K562 (cell line): ENCODE measurements at regions not wholly inside any gene's neighbourhood (a gene's known extent, or its start where the extent isn't known, plus 50 kb on each side); places are given as distances from the start of the nearest gene placed in this dataset.

Experiments
- HNRNPL ChIP-seq: fragments of 200-400 bp; formaldehyde crosslinking; IDR thresholded peaks from 2 replicates; pipeline ENCODE4 v1.6.1; 2017; ENCODE audit warnings: low read depth, mild to moderate bottlenecking, low read length
- MCM3 ChIP-seq: fragments of 450-650 bp; IDR thresholded peaks from 2 replicates; pipeline ENCODE4 v1.6.1; 2016
- RBM25 ChIP-seq: fragments of 200-400 bp; formaldehyde crosslinking; IDR thresholded peaks from 2 replicates; pipeline ENCODE4 v1.6.1; 2018; ENCODE audit warnings: low read length, low read depth, moderate library complexity; ENCODE audit not compliant: severe bottlenecking
- RCOR1 ChIP-seq, 2 experiments: IDR thresholded peaks; 2 replicates each; pipeline ENCODE4 v1.6.1; 2012; ENCODE audit warnings: low read depth in 2 of 2, low read length in 2 of 2, borderline replicate concordance in 1 of 2, improper control_type of control experiment in 1 of 2
- TAL1 ChIP-seq: fragments of 450-650 bp; IDR thresholded peaks from 2 replicates; pipeline ENCODE4 v1.6.1; 2016; ENCODE audit warnings: mild to moderate bottlenecking
- TCFL5 ChIP-seq: fragments of 250-450 bp; sonication (Bioruptor Pico); conservative IDR thresholded peaks from 2 replicates; pipeline ENCODE4 v1.6.1; 2021; ENCODE audit warnings: mild to moderate bottlenecking, moderate library complexity, matching md5 sums
- ZNF174 ChIP-seq: fragments of 250-450 bp; sonication (Bioruptor Pico); IDR thresholded peaks from 2 replicates; pipeline ENCODE4 v1.4.0; 2020; ENCODE audit warnings: mild to moderate bottlenecking
- ZNF583 ChIP-seq: fragments of 250-450 bp; sonication (Bioruptor Pico); IDR thresholded peaks from 2 replicates; pipeline ENCODE4 v1.4.0; 2020
- ZNF717 ChIP-seq: fragments of 250-450 bp; sonication (Bioruptor Pico); IDR thresholded peaks from 2 replicates; pipeline ENCODE4 v1.5.0; 2021
- TF ChIP-seq, protein P1 (sequence below), 2 experiments: fragments of 450-650 bp; formaldehyde crosslinking in 1 of 2; IDR thresholded peaks; 2 replicates each; pipeline versions ENCODE4 v1.4.0 to v1.6.1; 2014 to 2020; ENCODE audit warnings: mild to moderate bottlenecking in 2 of 2, borderline replicate concordance in 1 of 2, low read depth in 1 of 2
- TF ChIP-seq, protein P2 (sequence below): fragments of 150-350 bp; IDR thresholded peaks from 2 replicates; pipeline ENCODE4 v1.6.1; 2014; ENCODE audit warnings: low read depth, mild to moderate bottlenecking, low read length, borderline replicate concordance
- TF ChIP-seq, protein P3 (sequence below): fragments of 150-350 bp; conservative IDR thresholded peaks from 2 replicates; pipeline ENCODE4 v1.6.1; 2014; ENCODE audit warnings: low read length

DNA sequence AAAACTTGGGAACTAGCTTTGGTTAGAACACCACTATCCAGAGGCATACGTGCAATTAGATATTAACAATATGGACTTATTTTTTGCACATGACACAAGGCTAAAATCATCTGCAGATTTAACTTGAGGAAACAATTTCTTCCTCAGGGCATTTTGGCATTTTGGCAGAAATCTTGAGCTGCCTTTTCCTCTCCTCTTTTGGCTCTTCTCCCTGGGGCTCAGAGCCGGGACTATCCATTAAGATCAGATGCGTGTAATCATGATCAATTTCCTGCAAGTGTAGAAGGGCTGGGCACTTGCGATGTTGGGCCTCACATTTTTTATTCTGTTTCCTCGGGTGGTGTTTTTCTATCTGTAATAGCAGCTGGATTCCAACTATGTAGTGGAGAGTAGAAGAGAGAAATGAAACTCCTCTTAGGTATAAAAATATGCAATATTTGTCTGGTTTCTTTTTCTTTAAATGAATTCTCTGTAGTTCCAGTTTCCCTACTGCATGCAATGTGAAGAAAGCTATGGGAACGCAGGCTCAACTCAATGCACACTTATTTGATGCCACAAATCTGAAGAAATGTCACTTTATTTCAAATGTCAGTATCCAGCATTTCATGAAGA is 1010.8 kb downstream of the FLRT2 start (continued):
- TF ChIP-seq, protein P1, sequence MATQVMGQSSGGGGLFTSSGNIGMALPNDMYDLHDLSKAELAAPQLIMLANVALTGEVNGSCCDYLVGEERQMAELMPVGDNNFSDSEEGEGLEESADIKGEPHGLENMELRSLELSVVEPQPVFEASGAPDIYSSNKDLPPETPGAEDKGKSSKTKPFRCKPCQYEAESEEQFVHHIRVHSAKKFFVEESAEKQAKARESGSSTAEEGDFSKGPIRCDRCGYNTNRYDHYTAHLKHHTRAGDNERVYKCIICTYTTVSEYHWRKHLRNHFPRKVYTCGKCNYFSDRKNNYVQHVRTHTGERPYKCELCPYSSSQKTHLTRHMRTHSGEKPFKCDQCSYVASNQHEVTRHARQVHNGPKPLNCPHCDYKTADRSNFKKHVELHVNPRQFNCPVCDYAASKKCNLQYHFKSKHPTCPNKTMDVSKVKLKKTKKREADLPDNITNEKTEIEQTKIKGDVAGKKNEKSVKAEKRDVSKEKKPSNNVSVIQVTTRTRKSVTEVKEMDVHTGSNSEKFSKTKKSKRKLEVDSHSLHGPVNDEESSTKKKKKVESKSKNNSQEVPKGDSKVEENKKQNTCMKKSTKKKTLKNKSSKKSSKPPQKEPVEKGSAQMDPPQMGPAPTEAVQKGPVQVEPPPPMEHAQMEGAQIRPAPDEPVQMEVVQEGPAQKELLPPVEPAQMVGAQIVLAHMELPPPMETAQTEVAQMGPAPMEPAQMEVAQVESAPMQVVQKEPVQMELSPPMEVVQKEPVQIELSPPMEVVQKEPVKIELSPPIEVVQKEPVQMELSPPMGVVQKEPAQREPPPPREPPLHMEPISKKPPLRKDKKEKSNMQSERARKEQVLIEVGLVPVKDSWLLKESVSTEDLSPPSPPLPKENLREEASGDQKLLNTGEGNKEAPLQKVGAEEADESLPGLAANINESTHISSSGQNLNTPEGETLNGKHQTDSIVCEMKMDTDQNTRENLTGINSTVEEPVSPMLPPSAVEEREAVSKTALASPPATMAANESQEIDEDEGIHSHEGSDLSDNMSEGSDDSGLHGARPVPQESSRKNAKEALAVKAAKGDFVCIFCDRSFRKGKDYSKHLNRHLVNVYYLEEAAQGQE (IDR thresholded peaks at IDR 0.05; ENCODE audit: borderline replicate concordance) = no peak
- TF ChIP-seq, protein P1 (CRISPR knock-in tag; IDR thresholded peaks at IDR 0.05; ENCODE audit: low read depth) = no peak
- no peak for TF ChIP-seq MCM3
- TF ChIP-seq RBM25 = no peak
- TF ChIP-seq ZNF174 (CRISPR knock-in tag) = no peak
- no peak for TF ChIP-seq ZNF717 (CRISPR knock-in tag)
- no peak for TF ChIP-seq HNRNPL
- TF ChIP-seq, protein P2, sequence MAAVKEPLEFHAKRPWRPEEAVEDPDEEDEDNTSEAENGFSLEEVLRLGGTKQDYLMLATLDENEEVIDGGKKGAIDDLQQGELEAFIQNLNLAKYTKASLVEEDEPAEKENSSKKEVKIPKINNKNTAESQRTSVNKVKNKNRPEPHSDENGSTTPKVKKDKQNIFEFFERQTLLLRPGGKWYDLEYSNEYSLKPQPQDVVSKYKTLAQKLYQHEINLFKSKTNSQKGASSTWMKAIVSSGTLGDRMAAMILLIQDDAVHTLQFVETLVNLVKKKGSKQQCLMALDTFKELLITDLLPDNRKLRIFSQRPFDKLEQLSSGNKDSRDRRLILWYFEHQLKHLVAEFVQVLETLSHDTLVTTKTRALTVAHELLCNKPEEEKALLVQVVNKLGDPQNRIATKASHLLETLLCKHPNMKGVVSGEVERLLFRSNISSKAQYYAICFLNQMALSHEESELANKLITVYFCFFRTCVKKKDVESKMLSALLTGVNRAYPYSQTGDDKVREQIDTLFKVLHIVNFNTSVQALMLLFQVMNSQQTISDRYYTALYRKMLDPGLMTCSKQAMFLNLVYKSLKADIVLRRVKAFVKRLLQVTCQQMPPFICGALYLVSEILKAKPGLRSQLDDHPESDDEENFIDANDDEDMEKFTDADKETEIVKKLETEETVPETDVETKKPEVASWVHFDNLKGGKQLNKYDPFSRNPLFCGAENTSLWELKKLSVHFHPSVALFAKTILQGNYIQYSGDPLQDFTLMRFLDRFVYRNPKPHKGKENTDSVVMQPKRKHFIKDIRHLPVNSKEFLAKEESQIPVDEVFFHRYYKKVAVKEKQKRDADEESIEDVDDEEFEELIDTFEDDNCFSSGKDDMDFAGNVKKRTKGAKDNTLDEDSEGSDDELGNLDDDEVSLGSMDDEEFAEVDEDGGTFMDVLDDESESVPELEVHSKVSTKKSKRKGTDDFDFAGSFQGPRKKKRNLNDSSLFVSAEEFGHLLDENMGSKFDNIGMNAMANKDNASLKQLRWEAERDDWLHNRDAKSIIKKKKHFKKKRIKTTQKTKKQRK = no peak
- no peak for TF ChIP-seq TAL1
- TF ChIP-seq, protein P3, sequence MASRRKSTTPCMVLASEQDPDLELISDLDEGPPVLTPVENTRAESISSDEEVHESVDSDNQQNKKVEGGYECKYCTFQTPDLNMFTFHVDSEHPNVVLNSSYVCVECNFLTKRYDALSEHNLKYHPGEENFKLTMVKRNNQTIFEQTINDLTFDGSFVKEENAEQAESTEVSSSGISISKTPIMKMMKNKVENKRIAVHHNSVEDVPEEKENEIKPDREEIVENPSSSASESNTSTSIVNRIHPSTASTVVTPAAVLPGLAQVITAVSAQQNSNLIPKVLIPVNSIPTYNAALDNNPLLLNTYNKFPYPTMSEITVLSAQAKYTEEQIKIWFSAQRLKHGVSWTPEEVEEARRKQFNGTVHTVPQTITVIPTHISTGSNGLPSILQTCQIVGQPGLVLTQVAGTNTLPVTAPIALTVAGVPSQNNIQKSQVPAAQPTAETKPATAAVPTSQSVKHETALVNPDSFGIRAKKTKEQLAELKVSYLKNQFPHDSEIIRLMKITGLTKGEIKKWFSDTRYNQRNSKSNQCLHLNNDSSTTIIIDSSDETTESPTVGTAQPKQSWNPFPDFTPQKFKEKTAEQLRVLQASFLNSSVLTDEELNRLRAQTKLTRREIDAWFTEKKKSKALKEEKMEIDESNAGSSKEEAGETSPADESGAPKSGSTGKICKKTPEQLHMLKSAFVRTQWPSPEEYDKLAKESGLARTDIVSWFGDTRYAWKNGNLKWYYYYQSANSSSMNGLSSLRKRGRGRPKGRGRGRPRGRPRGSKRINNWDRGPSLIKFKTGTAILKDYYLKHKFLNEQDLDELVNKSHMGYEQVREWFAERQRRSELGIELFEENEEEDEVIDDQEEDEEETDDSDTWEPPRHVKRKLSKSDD = no peak
- no peak for TF ChIP-seq RCOR1 (IDR thresholded peaks at IDR 0.05; ENCODE audit: borderline replicate concordance in 1 of 2, low read depth in 2 of 2, low read length in 2 of 2)
- no peak for TF ChIP-seq ZNF583
- no peak for TF ChIP-seq TCFL5 (CRISPR knock-in tag)
